ENCODE measurements at regions not wholly inside any gene's neighbourhood (a gene's known extent, or its start where the extent isn't known, plus 50 kb on each side); places are given as distances from the start of the nearest gene placed in this dataset.
A peak's percentile ranks its signal among the peaks of the same experiment; 100 is the strongest.

- no peak for FAIRE-seq
- Histone ChIP-seq H2AFZ (ENCODE audit: low read length) (peak overlapping the region; percentile 89; the same call in 1 of the 2 replicates), H2BK5ac (ENCODE audit: low read depth, low read length) (no peak overlapping the region), H3K4ac (replicated peaks; ENCODE audit: insufficient read length, low read depth, low read length) (no peak overlapping the region), H4K91ac (replicated peaks; ENCODE audit: insufficient read length, low read length) (no peak overlapping the region), H3K4me2 (ENCODE audit: insufficient read depth in 1 of 2, low read depth in 2 of 2, low read length in 2 of 2) (no peak overlapping the region), H3K79me2 (ENCODE audit: control insufficient read depth in 1 of 2, insufficient read depth in 2 of 2, low read length in 2 of 2) (no peaks in the 10 kb centered on the region), H3K27ac (ENCODE audit: low read depth, low read length) (no peak overlapping the region), H3K14ac (ENCODE audit: insufficient read length) (no peak overlapping the region), H2AK5ac (ENCODE audit: low read depth, low read length) (no peak overlapping the region), H4K5ac (ENCODE audit: insufficient read length, low read depth, low read length) (no peak overlapping the region), H3K9me3 (ENCODE audit: insufficient read depth in 2 of 2, low read depth in 1 of 2, low read length in 1 of 2) (no peaks in the 10 kb centered on the region), H3K79me1 (ENCODE audit: low read depth, low read length) (no peaks in the 10 kb centered on the region), H4K20me1 (replicated peaks in 1 of 2; ENCODE audit: control insufficient read depth in 1 of 2, insufficient read depth in 2 of 2, low read length in 2 of 2) (no peaks in the 10 kb centered on the region), H3K4me1 (replicated peaks in 1 of 4; ENCODE audit: control insufficient read depth in 3 of 4, insufficient read depth in 4 of 4, low read length in 3 of 4) (no peaks in the 10 kb centered on the region), H3K23me2 (ENCODE audit: low read depth, low read length) (no peaks in the 10 kb centered on the region), H4K8ac (ENCODE audit: extremely low read depth, insufficient read depth, low read length) (no peak overlapping the region), H3K4me3 (ENCODE audit: extremely low read depth in 1 of 4, insufficient read depth in 2 of 4, low read depth in 3 of 4, low read length in 4 of 4) (no peak overlapping the region), H3K23ac (ENCODE audit: insufficient read length) (no peak overlapping the region), H2BK20ac (ENCODE audit: low read length) (no peak overlapping the region), H3K9ac (replicated peaks in 1 of 4; ENCODE audit: extremely low read depth in 1 of 4, low read depth in 3 of 4, low read length in 3 of 4) (no peak overlapping the region), H2BK15ac (ENCODE audit: low read length) (no peak overlapping the region), H3K56ac (replicated peaks; ENCODE audit: insufficient read length, low read depth, low read length) (no peak overlapping the region), H3K27me3 (replicated peaks in 1 of 4; ENCODE audit: control insufficient read depth in 3 of 4, extremely low read depth in 1 of 4, insufficient read depth in 3 of 4, low read length in 3 of 4) (no peaks in the 10 kb centered on the region), H3K18ac (ENCODE audit: extremely low read depth, low read length) (no peak overlapping the region), H2BK12ac (ENCODE audit: low read depth, low read length) (no peak overlapping the region), H3K36me3 (ENCODE audit: control insufficient read depth in 2 of 4, insufficient read depth in 4 of 4, low read length in 3 of 4) (no peaks in the 10 kb centered on the region), H2BK120ac (replicated peaks; ENCODE audit: low read depth, low read length) (no peak overlapping the region)
- DNase-seq (ENCODE audit: low read depth in 1 of 2, low spot score in 2 of 2): no peak
- TF ChIP-seq E2F6 (IDR thresholded peaks at IDR 0.05) (no peak), GTF2F1 (IDR thresholded peaks at IDR 0.05; ENCODE audit: borderline replicate concordance, low read depth, low read length) (no peak), TAF7 (optimal IDR thresholded peaks at IDR 0.05; ENCODE audit: borderline replicate concordance, low read depth, low read length) (no peak), SRF (IDR thresholded peaks at IDR 0.05; ENCODE audit: low read depth, low read length) (no peak), EP300 (IDR thresholded peaks at IDR 0.05; ENCODE audit: borderline replicate concordance in 1 of 2, low read depth in 2 of 2, low read length in 2 of 2) (no peak), MAX (IDR thresholded peaks at IDR 0.05) (no peak), SP2 (IDR thresholded peaks at IDR 0.05; ENCODE audit: low read length) (no peak), CBX8 (IDR thresholded peaks at IDR 0.05; ENCODE audit: borderline replicate concordance, low read depth, low read length) (no peak)
- 86% methylated on average over 9 of the region's 9 CpGs; no CpG with 5 or more reads in 1 of the 2 experiments for WGBS, 2 experiments (ENCODE audit: extremely low coverage in 1 of 2, insufficient coverage in 1 of 2, insufficient read length in 1 of 2, insufficient replicate concordance in 2 of 2, low coverage in 1 of 2, low lambda C conversion rate in 2 of 2, missing lambda C conversion rate in 1 of 2)
- POLR2A ChIA-PET (ENCODE audit: partially characterized antibody): no interaction called here
- CTCF ChIA-PET (ENCODE audit: partially characterized antibody): interaction anchor here (1.7 kb wide), 1 partner anchor 80 kb away, joined by 5 read pairs; no protein-coding TSS in a partner anchor
Measured at GRCh38 chr14:49959822-49960408, 67.0 kb downstream of the ARF6 start.

All from H1 (cell line).